OCI-LY7 (cell line): ENCODE measurements at regions not wholly inside any gene's neighbourhood (a gene's known extent, or its start where the extent isn't known, plus 50 kb on each side); places are given as distances from the start of the nearest gene placed in this dataset.

Experiments used
- BruUV-seq: library from RNA; stranded (reverse); fragments of 400-500 nt; replicated peaks from 2 replicates; lab custom pipeline; 2021; lab: Mats Ljungman, UMichigan
- CTCF ChIA-PET: fragments of 300-600 bp; sonication (Branson Sonifier 250); formaldehyde crosslinking; loops from one replicate; lab custom pipeline; 2022; ENCODE audit warnings: antibody characterized with exemption; ENCODE audit not compliant: unreplicated experiment; lab: Charles Lee
- POLR2A ChIA-PET: fragments of 300-600 bp; sonication (Branson Sonifier 250); formaldehyde crosslinking; loops from one replicate; lab custom pipeline; 2022; ENCODE audit warnings: antibody characterized with exemption; lab: Charles Lee
- DNase-seq: peaks from one replicate; pipeline ENCODE4 v3.0.0-alpha.2; 2015; ENCODE audit warnings: low spot score
- H2AFZ ChIP-seq: fragments of 200-600 bp; sonication (generic), shearing (Covaris generic); 2 replicates; pipeline ENCODE4 v1.6.1; 2014; ENCODE audit warnings: mild to moderate bottlenecking, antibody characterized with exemption, low read length, moderate library complexity
- H3K27ac ChIP-seq: fragments of 200-600 bp; sonication (generic); 2 replicates; pipeline ENCODE4 v1.5.1; 2014; ENCODE audit warnings: mixed run types, low read depth, mild to moderate bottlenecking, moderate library complexity, low read length, inconsistent platforms; ENCODE audit not compliant: poor library complexity, severe bottlenecking
- H3K36me3 ChIP-seq: fragments of 200-600 bp; sonication (generic); 2 replicates; pipeline ENCODE4 v1.6.1; 2014; ENCODE audit warnings: mild to moderate bottlenecking, antibody characterized with exemption, low read length, moderate library complexity, mixed read lengths; ENCODE audit not compliant: insufficient read depth
- H3K4me1 ChIP-seq: fragments of 200-600 bp; sonication (generic); 2 replicates; pipeline ENCODE4 v1.5.1; 2014; ENCODE audit warnings: mild to moderate bottlenecking, low read length; ENCODE audit not compliant: insufficient read depth, poor library complexity, severe bottlenecking
- H3K4me2 ChIP-seq: fragments of 200-600 bp; sonication (generic); 2 replicates; pipeline ENCODE4 v1.6.1; 2014; ENCODE audit warnings: mild to moderate bottlenecking, low read length
- H3K4me3 ChIP-seq: fragments of 200-600 bp; sonication (generic); 2 replicates; pipeline ENCODE4 v1.5.1; 2014; ENCODE audit warnings: mild to moderate bottlenecking, low read depth, low read length; ENCODE audit not compliant: poor library complexity, severe bottlenecking
- H3K79me2 ChIP-seq: fragments of 200-600 bp; sonication (generic); 2 replicates; pipeline ENCODE4 v1.6.1; 2016; ENCODE audit warnings: low read depth, mild to moderate bottlenecking, low read length, moderate library complexity, mixed read lengths; ENCODE audit not compliant: insufficient read depth
- H3K9me2 ChIP-seq: fragments of 200-600 bp; sonication (generic); 2 replicates; pipeline ENCODE4 v1.6.1; 2016; ENCODE audit warnings: mild to moderate bottlenecking, low read length, mixed read lengths; ENCODE audit not compliant: insufficient read depth
- H3K9me3 ChIP-seq: fragments of 200-600 bp; sonication (generic); 2 replicates; pipeline ENCODE4 v1.6.1; 2014; ENCODE audit warnings: mild to moderate bottlenecking, mixed run types, low read length, mixed read lengths
- H4K20me1 ChIP-seq: fragments of 200-600 bp; sonication (generic); 2 replicates; pipeline ENCODE4 v1.6.1; 2014; ENCODE audit warnings: mild to moderate bottlenecking, antibody characterized with exemption, low read length, moderate library complexity, mixed read lengths; ENCODE audit not compliant: insufficient read depth
- CTCF ChIP-seq: fragments of 200-600 bp; sonication (generic); conservative IDR thresholded peaks from 2 replicates; pipeline ENCODE4 v1.5.1; 2014; ENCODE audit warnings: mild to moderate bottlenecking, antibody characterized with exemption, low read length, moderate library complexity, mixed read lengths
- EZH2phosphoT487 ChIP-seq: fragments of 200-600 bp; sonication (generic); IDR thresholded peaks from 2 replicates; pipeline ENCODE4 v1.6.1; 2018; ENCODE audit warnings: low read depth, borderline replicate concordance, mild to moderate bottlenecking, mixed run types, antibody characterized with exemption, low read length, moderate library complexity, mixed read lengths
- intact Hi-C: fragments of 100-400 bp; cut with micrococcal nuclease; formaldehyde crosslinking; loops from one replicate; pipeline ENCODE4 v1.10.0; 2022; ENCODE audit not compliant: unreplicated experiment

- Histone ChIP-seq H3K4me3 (no peak overlapping the region), H3K27ac (no peak overlapping the region), H3K4me2 (no peak overlapping the region), H2AFZ (no peak overlapping the region), H3K36me3 (no peaks in the 10 kb centered on the region), H3K9me3 (no peaks in the 10 kb centered on the region), H3K9me2 (no peaks in the 10 kb centered on the region), H4K20me1 (no peaks in the 10 kb centered on the region), H3K4me1 (no peaks in the 10 kb centered on the region), H3K79me2 (no peaks in the 10 kb centered on the region)
- no peak for DNase-seq
- ChIA-PET CTCF (no interaction called here), POLR2A (no interaction called here)
- BruUV-seq: no TSS peak
- TF ChIP-seq CTCF: no peak
- TF ChIP-seq EZH2phosphoT487: no peak
- intact Hi-C loops: no loop called here
Measured at GRCh38 chr10:132121511-132121830, 55.7 kb downstream of the JAKMIP3 start.

GRCh38 chr10:132122097-132122861 is 56.5 kb downstream of the JAKMIP3 start:
- BruUV-seq: no TSS peak
- POLR2A ChIA-PET: no interaction called here
- intact Hi-C loops: no loop called here

More at GRCh38 chr10:132122097-132122861, 56.5 kb downstream of the JAKMIP3 start:
- TF ChIP-seq EZH2phosphoT487 (no peak), CTCF (no peak)
- no peaks in the 10 kb centered on the region for H3K9me3 ChIP-seq
- CTCF ChIA-PET: no interaction called here
- no peak overlapping the region for H3K4me2 ChIP-seq
- no peaks in the 10 kb centered on the region for H3K36me3 ChIP-seq
- H3K79me2 ChIP-seq: no peaks in the 10 kb centered on the region
- H2AFZ ChIP-seq: no peak overlapping the region
- no peak for DNase-seq
- H3K4me1 ChIP-seq: no peaks in the 10 kb centered on the region
- H3K4me3 ChIP-seq: no peak overlapping the region
- H4K20me1 ChIP-seq: no peaks in the 10 kb centered on the region
- H3K27ac ChIP-seq: no peak overlapping the region
- no peaks in the 10 kb centered on the region for H3K9me2 ChIP-seq
